Neuronal stem cell (in vitro differentiated cells): ENCODE measurements at regions not wholly inside any gene's neighbourhood (a gene's known extent, or its start where the extent isn't known, plus 50 kb on each side); places are given as distances from the start of the nearest gene placed in this dataset.
"Not testable (repeated sequence)": the region's sequence is repeated elsewhere in the genome, so short reads cannot be mapped to it uniquely, and the experiment has no call there.

Experiments
- DNase-seq: peaks from one replicate; pipeline ENCODE4 v3.0.0-alpha.2; 2013; ENCODE audit warnings: low spot score
- H2AFZ ChIP-seq: one replicate; pipeline ENCODE4 v1.6.1; 2013; ENCODE audit warnings: mild to moderate bottlenecking, low read length, inconsistent platforms
- H2AK5ac ChIP-seq: 2 replicates; pipeline ENCODE4 v1.6.1; 2013; ENCODE audit warnings: low read depth, mild to moderate bottlenecking, inconsistent platforms, low read length, moderate library complexity, mixed read lengths
- H2BK120ac ChIP-seq: 2 replicates; pipeline ENCODE4 v1.6.1; 2013; ENCODE audit warnings: low read depth, mild to moderate bottlenecking, inconsistent platforms, low read length, moderate library complexity, mixed read lengths
- H2BK12ac ChIP-seq: one replicate; pipeline ENCODE4 v1.6.1; 2013; ENCODE audit warnings: low read length, inconsistent platforms
- H2BK15ac ChIP-seq: 2 replicates; pipeline ENCODE4 v1.6.1; 2013; ENCODE audit warnings: mild to moderate bottlenecking, low read length, inconsistent platforms, mixed read lengths
- H2BK5ac ChIP-seq: one replicate; pipeline ENCODE4 v1.6.1; 2013; ENCODE audit warnings: inconsistent platforms, mild to moderate bottlenecking, low read length, moderate library complexity
- H3K14ac ChIP-seq: one replicate; pipeline ENCODE4 v1.6.1; 2013; ENCODE audit warnings: low read length, inconsistent platforms
- H3K18ac ChIP-seq: 2 replicates; pipeline ENCODE4 v1.6.1; 2013; ENCODE audit warnings: low read length, inconsistent platforms
- H3K23ac ChIP-seq: 2 replicates; pipeline ENCODE4 v1.6.1; 2013; ENCODE audit warnings: low read depth, mild to moderate bottlenecking, mixed read lengths, low read length, inconsistent platforms; ENCODE audit not compliant: poor library complexity
- H3K27ac ChIP-seq: replicated peaks from 3 replicates; pipeline ENCODE4 v1.5.1; 2013; ENCODE audit warnings: low read length, inconsistent platforms
- H3K27me3 ChIP-seq, 3 experiments: 2 replicates each; pipeline ENCODE4 v1.6.1; 2013; ENCODE audit warnings: low read length in 3 of 3, mild to moderate bottlenecking in 2 of 3, inconsistent platforms in 1 of 3, low read depth in 1 of 3, mixed read lengths in 1 of 3, moderate library complexity in 1 of 3; ENCODE audit not compliant: control insufficient read depth in 3 of 3, insufficient read depth in 3 of 3
- H3K36me3 ChIP-seq, 2 donors: replicated peaks in 1 of 2; 2 replicates each; pipeline ENCODE4 v1.6.1; 2013; ENCODE audit warnings: low read length in 2 of 2; ENCODE audit not compliant: control insufficient read depth in 2 of 2, insufficient read depth in 2 of 2
- H3K4ac ChIP-seq: 2 replicates; pipeline ENCODE4 v1.6.1; 2013; ENCODE audit warnings: inconsistent platforms, mild to moderate bottlenecking, low read length, moderate library complexity
- H3K4me1 ChIP-seq, 2 donors: 1 replicate in 1 of 2; 2 replicates in 1 of 2; pipeline ENCODE4 v1.6.1; 2013; ENCODE audit warnings: low read length in 2 of 2, low read depth in 1 of 2; ENCODE audit not compliant: control insufficient read depth in 2 of 2, insufficient read depth in 1 of 2
- H3K4me2 ChIP-seq: one replicate; pipeline ENCODE4 v1.6.1; 2013; ENCODE audit warnings: mild to moderate bottlenecking, low read length, inconsistent platforms; ENCODE audit not compliant: insufficient read depth, poor library complexity, severe bottlenecking
- H3K4me3 ChIP-seq, 2 donors: 2 replicates each; pipeline ENCODE4 v1.5.1; 2013; ENCODE audit warnings: low read length in 2 of 2, mild to moderate bottlenecking in 2 of 2, inconsistent platforms in 1 of 2, moderate library complexity in 1 of 2
- H3K79me1 ChIP-seq: one replicate; pipeline ENCODE4 v1.6.1; 2013; ENCODE audit warnings: low read depth, mild to moderate bottlenecking, inconsistent platforms, low read length, moderate library complexity
- H3K9ac ChIP-seq: one replicate; pipeline ENCODE4 v1.6.1; 2013; ENCODE audit warnings: mild to moderate bottlenecking, low read depth, low read length, inconsistent platforms; ENCODE audit not compliant: poor library complexity
- H3K9me3 ChIP-seq, 2 donors: replicated peaks in 1 of 2; 2 replicates each; pipeline versions ENCODE3 to v1.6.1; 2013; ENCODE audit warnings: low read length in 2 of 2, mild to moderate bottlenecking in 2 of 2, inconsistent platforms in 1 of 2, low read depth in 1 of 2, mixed read lengths in 1 of 2, moderate library complexity in 1 of 2; ENCODE audit not compliant: control insufficient read depth in 2 of 2, insufficient read depth in 1 of 2
- H4K8ac ChIP-seq: one replicate; pipeline ENCODE4 v1.6.1; 2013; ENCODE audit warnings: low read depth, mild to moderate bottlenecking, inconsistent platforms, low read length, moderate library complexity
- H4K91ac ChIP-seq: one replicate; pipeline ENCODE4 v1.6.1; 2013; ENCODE audit warnings: low read length, low read depth, mild to moderate bottlenecking, inconsistent platforms; ENCODE audit not compliant: poor library complexity
- WGBS, 2 donors: extraction: QIAGEN DNeasy Blood & Tissue Kit; methylation state at CpG; one replicate each; pipeline ENCODE4 v1.1.7; 2013; ENCODE audit warnings: missing lambda C conversion rate in 2 of 2, mixed read lengths in 1 of 2; ENCODE audit not compliant: insufficient read length in 2 of 2, insufficient replicate concordance in 1 of 2; ENCODE audit errors: extremely low coverage in 2 of 2; 5-methylcytosine and 5-hydroxymethylcytosine counted together

DNA sequence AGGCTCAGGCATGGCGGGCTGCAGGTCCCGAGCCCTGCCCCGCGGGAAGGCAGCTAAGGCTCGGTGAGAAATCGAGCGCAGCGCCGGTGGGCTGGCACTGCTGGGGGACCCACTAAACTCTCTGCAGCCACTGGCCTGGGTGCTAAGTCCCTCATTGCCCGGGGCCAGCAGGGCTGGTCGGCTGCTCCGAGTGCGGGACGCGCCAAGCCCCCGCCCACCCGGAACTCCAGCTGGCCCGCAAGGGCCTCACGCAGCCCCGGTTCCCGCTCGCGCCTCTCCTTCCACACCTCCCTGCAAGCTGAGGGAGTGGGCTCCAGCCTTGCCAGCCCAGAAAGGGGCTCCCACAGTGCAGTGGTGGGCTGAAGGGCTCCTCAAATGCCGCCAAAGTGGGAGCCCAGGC is 321.4 kb upstream of the KCND2 start:
- H3K79me1 ChIP-seq, H3K9me3 ChIP-seq, H4K8ac ChIP-seq, H2AK5ac ChIP-seq, H3K36me3 ChIP-seq, H3K14ac ChIP-seq, H3K18ac ChIP-seq, H2BK15ac ChIP-seq, H3K27me3 ChIP-seq, H3K4ac ChIP-seq, H2BK5ac ChIP-seq, H3K27ac ChIP-seq, H3K23ac ChIP-seq, H3K4me2 ChIP-seq, H2BK120ac ChIP-seq, H3K9ac ChIP-seq, H4K91ac ChIP-seq, H3K4me1 ChIP-seq, DNase-seq, H2AFZ ChIP-seq, H2BK12ac ChIP-seq, H3K4me3 ChIP-seq: not testable (repeated sequence)
- WGBS, 2 donors: no CpG with 5 or more reads among the region's 24 CpGs

- H3K4ac ChIP-seq: no peak overlapping the region
- H3K23ac ChIP-seq: no peak overlapping the region
- no peak overlapping the region for H2BK120ac ChIP-seq
- H4K8ac ChIP-seq: no peak overlapping the region
- DNase-seq: no peak
- no peak overlapping the region for H3K14ac ChIP-seq
- H3K4me1 ChIP-seq: no peaks in the 10 kb centered on the region
- no peaks in the 10 kb centered on the region for H3K9me3 ChIP-seq
- no peak overlapping the region for H2BK12ac ChIP-seq
- no peak overlapping the region for H3K18ac ChIP-seq
- no peaks in the 10 kb centered on the region for H3K79me1 ChIP-seq
- H3K27ac ChIP-seq: no peak overlapping the region
- no peak overlapping the region for H4K91ac ChIP-seq
- no peaks in the 10 kb centered on the region for H3K27me3 ChIP-seq
- no peak overlapping the region for H2AFZ ChIP-seq
- no peak overlapping the region for H3K4me2 ChIP-seq
- no peaks in the 10 kb centered on the region for H3K36me3 ChIP-seq
- H2BK5ac ChIP-seq: no peak overlapping the region
- no peak overlapping the region for H3K9ac ChIP-seq
- no peak overlapping the region for H2AK5ac ChIP-seq
- no peak overlapping the region for H3K4me3 ChIP-seq
- H2BK15ac ChIP-seq: no peak overlapping the region
Measured at GRCh38 chr7:119957335-119957734, 315.6 kb upstream of the KCND2 start.

GRCh38 chr7:119959811-119960210 is 313.2 kb upstream of the KCND2 start:
- H3K27ac ChIP-seq: no peak overlapping the region
- H4K8ac ChIP-seq: no peak overlapping the region

DNA sequence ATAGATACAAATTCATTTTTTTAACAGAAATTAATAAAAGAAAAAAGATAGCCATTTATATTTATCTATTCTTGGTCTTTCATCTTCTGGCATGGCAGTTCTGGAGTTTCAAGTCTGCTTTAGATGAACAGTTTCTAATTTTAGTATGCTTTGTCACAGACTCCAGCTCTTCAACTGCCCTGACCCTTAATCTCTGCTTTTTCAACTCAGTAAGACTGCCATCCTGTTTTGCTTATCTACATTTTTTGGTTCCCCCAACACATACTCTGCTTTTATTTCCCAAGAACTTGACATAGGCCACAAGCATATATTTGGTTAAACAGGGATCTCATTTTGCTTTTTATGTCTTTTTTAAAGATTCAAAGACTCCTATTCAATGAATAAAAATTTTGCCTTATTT is 309.3 kb upstream of the KCND2 start:
- Histone ChIP-seq H3K4me1 (peaks cover 0 to 9% of the 10 kb centered on the region in 2 donors), H3K23ac (no peak overlapping the region), H3K4ac (no peak overlapping the region), H3K9me3 (no peaks in the 10 kb centered on the region), H3K9ac (no peak overlapping the region), H4K8ac (no peak overlapping the region), H3K27me3 (no peaks in the 10 kb centered on the region), H2AFZ (no peak overlapping the region), H3K27ac (no peak overlapping the region), H3K18ac (no peak overlapping the region), H3K14ac (no peak overlapping the region), H2BK15ac (no peak overlapping the region), H3K36me3 (no peaks in the 10 kb centered on the region), H2BK12ac (no peak overlapping the region), H2BK120ac (no peak overlapping the region), H4K91ac (no peak overlapping the region), H3K4me3 (no peak overlapping the region), H3K79me1 (no peaks in the 10 kb centered on the region), H2AK5ac (no peak overlapping the region), H3K4me2 (no peak overlapping the region), H2BK5ac (no peak overlapping the region)
- no peak for DNase-seq

More at GRCh38 chr7:119959811-119960210, 313.2 kb upstream of the KCND2 start:
- Histone ChIP-seq H3K4me2 (no peak overlapping the region), H3K9me3 (no peaks in the 10 kb centered on the region), H2AK5ac (no peak overlapping the region), H2AFZ (no peak overlapping the region), H3K23ac (no peak overlapping the region), H2BK120ac (no peak overlapping the region), H3K4me1 (peaks cover 0 to 3% of the 10 kb centered on the region in 2 donors), H3K36me3 (no peaks in the 10 kb centered on the region), H3K14ac (no peak overlapping the region), H2BK15ac (no peak overlapping the region), H3K27me3 (no peaks in the 10 kb centered on the region), H3K9ac (no peak overlapping the region), H3K18ac (no peak overlapping the region), H4K91ac (no peak overlapping the region), H2BK5ac (no peak overlapping the region), H3K79me1 (no peaks in the 10 kb centered on the region), H3K4me3 (no peak overlapping the region), H2BK12ac (no peak overlapping the region), H3K4ac (no peak overlapping the region)
- no peak for DNase-seq
- WGBS, 2 donors: no CpG with 5 or more reads among the region's 1 CpG
